ENCODE measurements at regions not wholly inside any gene's neighbourhood (a gene's known extent, or its start where the extent isn't known, plus 50 kb on each side); places are given as distances from the start of the nearest gene placed in this dataset.

GRCh38 chr11:91876746-91877145, 347.9 kb upstream of the FAT3 start:
- no peak for TF ChIP-seq CTCF (IDR thresholded peaks at IDR 0.05; ENCODE audit: poor library complexity)
- no peak for TF ChIP-seq EZH2 (IDR thresholded peaks at IDR 0.05; ENCODE audit: borderline replicate concordance)

Data from hepatocyte (in vitro differentiated cells).